Keratinocyte (primary cell): ENCODE measurements at regions not wholly inside any gene's neighbourhood (a gene's known extent, or its start where the extent isn't known, plus 50 kb on each side); places are given as distances from the start of the nearest gene placed in this dataset.

Experiments
- DNase-seq: peaks from one replicate; pipeline ENCODE4 v3.0.0-alpha.2; 2011; ENCODE audit warnings: low read depth, missing footprints, low spot score
- FAIRE-seq: peaks from 2 replicates; lab custom pipeline; 2011; peaks lifted over from hg19 to GRCh38; lab: Jason Lieb, UNC
- H2AFZ ChIP-seq: 2 replicates; pipeline ENCODE4 v1.6.0; 2012; ENCODE audit warnings: low read length, control low read depth, inconsistent platforms; ENCODE audit not compliant: control insufficient read depth
- H3K27ac ChIP-seq: 2 replicates; pipeline ENCODE4 v1.5.1; 2011; ENCODE audit warnings: low read length; ENCODE audit not compliant: control insufficient read depth, insufficient read depth
- H3K27me3 ChIP-seq: 3 replicates; pipeline ENCODE4 v1.6.0; 2011; ENCODE audit warnings: low read length; ENCODE audit not compliant: control insufficient read depth, insufficient read depth; ENCODE audit errors: extremely low read depth
- H3K36me3 ChIP-seq, 2 experiments: 2 replicates in 1 of 2; 3 replicates in 1 of 2; pipeline ENCODE4 v1.5.1; 2011; ENCODE audit warnings: low read length in 2 of 2, mild to moderate bottlenecking in 1 of 2; ENCODE audit not compliant: control insufficient read depth in 2 of 2, insufficient read depth in 2 of 2; ENCODE audit errors: extremely low read depth in 1 of 2
- H3K4me1 ChIP-seq: 3 replicates; pipeline ENCODE4 v1.5.1; 2011; ENCODE audit warnings: low read length; ENCODE audit not compliant: control insufficient read depth, insufficient read depth; ENCODE audit errors: extremely low read depth
- H3K4me2 ChIP-seq: 3 replicates; pipeline ENCODE4 v1.6.0; 2011; ENCODE audit warnings: low read depth, low read length; ENCODE audit not compliant: control insufficient read depth, insufficient read depth; ENCODE audit errors: extremely low read depth
- H3K4me3 ChIP-seq, 3 experiments: fragments of 200-600 bp in 1 of 3; sonication (generic) in 1 of 3; 2 replicates in 2 of 3; 3 replicates in 1 of 3; pipeline ENCODE4 v1.5.1; 2011 to 2016; ENCODE audit warnings: low read length in 3 of 3, mild to moderate bottlenecking in 3 of 3, control low read depth in 2 of 3, inconsistent platforms in 1 of 3, low read depth in 1 of 3, mixed read lengths in 1 of 3, mixed run types in 1 of 3, moderate library complexity in 1 of 3; ENCODE audit not compliant: control insufficient read depth in 2 of 3, insufficient read depth in 2 of 3; ENCODE audit errors: extremely low read depth in 1 of 3
- H3K79me2 ChIP-seq: 2 replicates; pipeline ENCODE4 v1.6.0; 2012; ENCODE audit warnings: low read length; ENCODE audit not compliant: control insufficient read depth, insufficient read depth
- H3K9ac ChIP-seq: 3 replicates; pipeline ENCODE4 v1.6.0; 2011; ENCODE audit warnings: low read length; ENCODE audit not compliant: control insufficient read depth, insufficient read depth; ENCODE audit errors: extremely low read depth
- H3K9me1 ChIP-seq: 3 replicates; pipeline ENCODE4 v1.6.0; 2011; ENCODE audit warnings: low read length; ENCODE audit not compliant: control insufficient read depth, insufficient read depth; ENCODE audit errors: extremely low read depth
- H3K9me3 ChIP-seq: 2 replicates; pipeline ENCODE4 v1.5.1; 2012; ENCODE audit warnings: low read depth, low read length; ENCODE audit not compliant: control insufficient read depth
- H4K20me1 ChIP-seq: 3 replicates; pipeline ENCODE4 v1.6.0; 2011; ENCODE audit warnings: low read length; ENCODE audit not compliant: control insufficient read depth, insufficient read depth; ENCODE audit errors: extremely low read depth
- EZH2 ChIP-seq: IDR thresholded peaks from one replicate; pipeline ENCODE4 v1.6.1; 2012; ENCODE audit warnings: inconsistent platforms, mild to moderate bottlenecking, low read length, moderate library complexity
- dilution Hi-C: fragments of 300-500 bp; cut with MboI; formaldehyde crosslinking; loops from one replicate; pipeline ENCODE4 v1.7.0; 2020; ENCODE audit warnings: low sequenced_read_pairs; ENCODE audit not compliant: extremely low pct_ligation_motif_present
- TF ChIP-seq, protein P1 (sequence below), 3 experiments: IDR thresholded peaks in 1 of 3; conservative IDR thresholded peaks in 1 of 3; optimal IDR thresholded peaks in 1 of 3; 2 replicates in 2 of 3; 3 replicates in 1 of 3; pipeline versions ENCODE3 to v1.5.1; 2011; ENCODE audit warnings: low read length in 3 of 3, mild to moderate bottlenecking in 3 of 3, moderate library complexity in 2 of 3, control low read depth in 1 of 3, inconsistent platforms in 1 of 3; ENCODE audit not compliant: insufficient read depth in 2 of 3; ENCODE audit errors: extremely low read depth in 1 of 3

DNA sequence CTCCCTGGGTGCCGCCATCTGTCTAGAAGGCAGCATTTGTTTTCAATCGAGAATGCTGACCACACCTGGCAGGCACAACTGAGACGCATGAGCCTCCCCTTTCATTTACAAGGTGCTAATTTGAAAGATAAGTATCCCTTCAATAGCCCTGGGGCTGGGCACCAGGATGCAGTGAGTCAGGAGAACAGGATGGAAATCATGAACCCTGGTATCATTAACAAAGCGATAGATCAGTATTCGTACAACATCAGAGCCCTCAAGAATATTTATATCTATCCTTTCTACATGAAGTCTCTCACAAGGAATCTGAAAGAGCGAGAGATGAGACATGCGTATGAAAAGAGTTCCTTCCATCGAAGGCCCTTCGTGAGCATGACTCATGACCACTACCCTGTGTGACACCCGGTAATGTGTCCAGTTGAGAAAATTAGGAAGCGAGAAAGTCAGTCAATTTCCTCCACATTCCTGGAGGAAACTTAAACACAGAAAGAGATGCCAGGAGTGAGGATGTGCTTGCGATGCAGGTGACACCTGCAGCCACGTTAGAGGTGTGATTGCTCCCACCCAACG lies 123.1 kb upstream of the PITRM1 start:
- no peak overlapping the region for H2AFZ ChIP-seq
- no peaks in the 10 kb centered on the region for H4K20me1 ChIP-seq
- TF ChIP-seq EZH2: no peak
- TF ChIP-seq, protein P1, sequence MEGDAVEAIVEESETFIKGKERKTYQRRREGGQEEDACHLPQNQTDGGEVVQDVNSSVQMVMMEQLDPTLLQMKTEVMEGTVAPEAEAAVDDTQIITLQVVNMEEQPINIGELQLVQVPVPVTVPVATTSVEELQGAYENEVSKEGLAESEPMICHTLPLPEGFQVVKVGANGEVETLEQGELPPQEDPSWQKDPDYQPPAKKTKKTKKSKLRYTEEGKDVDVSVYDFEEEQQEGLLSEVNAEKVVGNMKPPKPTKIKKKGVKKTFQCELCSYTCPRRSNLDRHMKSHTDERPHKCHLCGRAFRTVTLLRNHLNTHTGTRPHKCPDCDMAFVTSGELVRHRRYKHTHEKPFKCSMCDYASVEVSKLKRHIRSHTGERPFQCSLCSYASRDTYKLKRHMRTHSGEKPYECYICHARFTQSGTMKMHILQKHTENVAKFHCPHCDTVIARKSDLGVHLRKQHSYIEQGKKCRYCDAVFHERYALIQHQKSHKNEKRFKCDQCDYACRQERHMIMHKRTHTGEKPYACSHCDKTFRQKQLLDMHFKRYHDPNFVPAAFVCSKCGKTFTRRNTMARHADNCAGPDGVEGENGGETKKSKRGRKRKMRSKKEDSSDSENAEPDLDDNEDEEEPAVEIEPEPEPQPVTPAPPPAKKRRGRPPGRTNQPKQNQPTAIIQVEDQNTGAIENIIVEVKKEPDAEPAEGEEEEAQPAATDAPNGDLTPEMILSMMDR (optimal IDR thresholded peaks at IDR 0.05 in 1 of 3, IDR thresholded peaks at IDR 0.05 in 1 of 3, conservative IDR thresholded peaks at IDR 0.05 in 1 of 3; ENCODE audit: extremely low read depth in 1 of 3, insufficient read depth in 2 of 3, low read length in 3 of 3): no peak
- dilution Hi-C loops: no loop called here
- H3K27me3 ChIP-seq: peaks cover 9% of the 10 kb centered on the region
- no peak overlapping the region for H3K4me3 ChIP-seq
- H3K4me1 ChIP-seq: no peaks in the 10 kb centered on the region
- DNase-seq (no peak), FAIRE-seq (no peak)
- no peak overlapping the region for H3K27ac ChIP-seq
- no peaks in the 10 kb centered on the region for H3K9me3 ChIP-seq
- no peaks in the 10 kb centered on the region for H3K9me1 ChIP-seq
- H3K9ac ChIP-seq: no peak overlapping the region
- no peak overlapping the region for H3K4me2 ChIP-seq
- H3K36me3 ChIP-seq: no peaks in the 10 kb centered on the region
- no peaks in the 10 kb centered on the region for H3K79me2 ChIP-seq

GRCh38 chr10:3294919-3295581 lies 122.5 kb upstream of the PITRM1 start:
- Histone ChIP-seq H3K27me3 (peaks cover 9% of the 10 kb centered on the region), H3K9me1 (no peaks in the 10 kb centered on the region), H3K9ac (no peak overlapping the region), H3K4me2 (no peak overlapping the region), H3K27ac (no peak overlapping the region), H3K9me3 (no peaks in the 10 kb centered on the region), H3K4me1 (no peaks in the 10 kb centered on the region), H3K79me2 (no peaks in the 10 kb centered on the region), H2AFZ (no peak overlapping the region), H4K20me1 (no peaks in the 10 kb centered on the region), H3K4me3 (no peak overlapping the region), H3K36me3 (no peaks in the 10 kb centered on the region)
- TF ChIP-seq EZH2: no peak
- TF ChIP-seq, protein P1 (optimal IDR thresholded peaks at IDR 0.05 in 1 of 3, IDR thresholded peaks at IDR 0.05 in 1 of 3, conservative IDR thresholded peaks at IDR 0.05 in 1 of 3; ENCODE audit: extremely low read depth in 1 of 3, insufficient read depth in 2 of 3, low read length in 3 of 3): no peak
- DNase-seq: no peak
- dilution Hi-C loops: no loop called here
- no peak for FAIRE-seq
